A549 (cell line): ENCODE measurements at regions not wholly inside any gene's neighbourhood (a gene's known extent, or its start where the extent isn't known, plus 50 kb on each side); places are given as distances from the start of the nearest gene placed in this dataset.

ENCODE experiments used
- CEBPB ChIP-seq, 2 experiments: fragments of >200 bp in 1 of 2; sonication (Bioruptor Twin) in 1 of 2; formaldehyde crosslinking in 1 of 2; IDR thresholded peaks; 2 replicates each; pipeline ENCODE4 v1.6.1; 2012 to 2016
- ESRRA ChIP-seq: fragments of 150-350 bp; IDR thresholded peaks from 2 replicates; pipeline ENCODE4 v1.6.1; 2014; ENCODE audit warnings: mild to moderate bottlenecking, low read length, borderline replicate concordance
- RFX5 ChIP-seq: fragments of 450-650 bp; IDR thresholded peaks from 2 replicates; pipeline ENCODE4 v1.7.1; 2014; ENCODE audit warnings: antibody characterized with exemption, mild to moderate bottlenecking, moderate library complexity
- TF ChIP-seq, protein P1 (sequence below): fragments of 450-650 bp; IDR thresholded peaks from 2 replicates; pipeline ENCODE4 v1.6.1; 2014; ENCODE audit warnings: antibody characterized with exemption
- TF ChIP-seq, protein P2 (sequence below): fragments of >200 bp; sonication (Bioruptor Twin); formaldehyde crosslinking; IDR thresholded peaks from 3 replicates; pipeline ENCODE4 v1.5.1; 2016
- TF ChIP-seq, protein P3 (sequence below): fragments of 200-600 bp; sonication (generic); IDR thresholded peaks from 2 replicates; pipeline ENCODE4 v1.6.1; 2016; ENCODE audit warnings: antibody characterized with exemption, mild to moderate bottlenecking, moderate library complexity
- TF ChIP-seq, protein P4 (sequence below): IDR thresholded peaks from 2 replicates; pipeline ENCODE4 v1.6.1; 2012

DNA sequence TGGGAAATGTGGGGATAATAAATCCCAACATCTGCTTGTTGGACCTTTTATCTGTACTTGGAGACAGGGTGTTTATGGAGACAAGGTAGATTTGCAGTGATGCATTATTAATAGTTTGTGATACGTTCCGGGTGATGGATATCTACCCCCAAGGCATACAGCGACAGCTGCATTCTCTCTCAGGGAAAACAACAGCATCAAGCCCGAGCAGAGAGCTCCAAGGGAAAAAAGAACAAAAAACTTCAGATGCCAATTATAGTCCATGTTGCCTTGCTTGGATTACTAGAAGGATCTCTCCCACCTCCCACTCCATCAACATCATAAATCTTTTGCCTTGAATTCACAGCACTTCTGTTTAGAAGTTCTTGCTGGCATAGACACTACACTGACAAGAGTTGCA lies 187.5 kb upstream of the CDH11 start:
- TF ChIP-seq, protein P1, sequence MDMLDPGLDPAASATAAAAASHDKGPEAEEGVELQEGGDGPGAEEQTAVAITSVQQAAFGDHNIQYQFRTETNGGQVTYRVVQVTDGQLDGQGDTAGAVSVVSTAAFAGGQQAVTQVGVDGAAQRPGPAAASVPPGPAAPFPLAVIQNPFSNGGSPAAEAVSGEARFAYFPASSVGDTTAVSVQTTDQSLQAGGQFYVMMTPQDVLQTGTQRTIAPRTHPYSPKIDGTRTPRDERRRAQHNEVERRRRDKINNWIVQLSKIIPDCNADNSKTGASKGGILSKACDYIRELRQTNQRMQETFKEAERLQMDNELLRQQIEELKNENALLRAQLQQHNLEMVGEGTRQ, result no peak
- TF ChIP-seq, protein P2, sequence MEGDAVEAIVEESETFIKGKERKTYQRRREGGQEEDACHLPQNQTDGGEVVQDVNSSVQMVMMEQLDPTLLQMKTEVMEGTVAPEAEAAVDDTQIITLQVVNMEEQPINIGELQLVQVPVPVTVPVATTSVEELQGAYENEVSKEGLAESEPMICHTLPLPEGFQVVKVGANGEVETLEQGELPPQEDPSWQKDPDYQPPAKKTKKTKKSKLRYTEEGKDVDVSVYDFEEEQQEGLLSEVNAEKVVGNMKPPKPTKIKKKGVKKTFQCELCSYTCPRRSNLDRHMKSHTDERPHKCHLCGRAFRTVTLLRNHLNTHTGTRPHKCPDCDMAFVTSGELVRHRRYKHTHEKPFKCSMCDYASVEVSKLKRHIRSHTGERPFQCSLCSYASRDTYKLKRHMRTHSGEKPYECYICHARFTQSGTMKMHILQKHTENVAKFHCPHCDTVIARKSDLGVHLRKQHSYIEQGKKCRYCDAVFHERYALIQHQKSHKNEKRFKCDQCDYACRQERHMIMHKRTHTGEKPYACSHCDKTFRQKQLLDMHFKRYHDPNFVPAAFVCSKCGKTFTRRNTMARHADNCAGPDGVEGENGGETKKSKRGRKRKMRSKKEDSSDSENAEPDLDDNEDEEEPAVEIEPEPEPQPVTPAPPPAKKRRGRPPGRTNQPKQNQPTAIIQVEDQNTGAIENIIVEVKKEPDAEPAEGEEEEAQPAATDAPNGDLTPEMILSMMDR, result no peak
- TF ChIP-seq, protein P3, sequence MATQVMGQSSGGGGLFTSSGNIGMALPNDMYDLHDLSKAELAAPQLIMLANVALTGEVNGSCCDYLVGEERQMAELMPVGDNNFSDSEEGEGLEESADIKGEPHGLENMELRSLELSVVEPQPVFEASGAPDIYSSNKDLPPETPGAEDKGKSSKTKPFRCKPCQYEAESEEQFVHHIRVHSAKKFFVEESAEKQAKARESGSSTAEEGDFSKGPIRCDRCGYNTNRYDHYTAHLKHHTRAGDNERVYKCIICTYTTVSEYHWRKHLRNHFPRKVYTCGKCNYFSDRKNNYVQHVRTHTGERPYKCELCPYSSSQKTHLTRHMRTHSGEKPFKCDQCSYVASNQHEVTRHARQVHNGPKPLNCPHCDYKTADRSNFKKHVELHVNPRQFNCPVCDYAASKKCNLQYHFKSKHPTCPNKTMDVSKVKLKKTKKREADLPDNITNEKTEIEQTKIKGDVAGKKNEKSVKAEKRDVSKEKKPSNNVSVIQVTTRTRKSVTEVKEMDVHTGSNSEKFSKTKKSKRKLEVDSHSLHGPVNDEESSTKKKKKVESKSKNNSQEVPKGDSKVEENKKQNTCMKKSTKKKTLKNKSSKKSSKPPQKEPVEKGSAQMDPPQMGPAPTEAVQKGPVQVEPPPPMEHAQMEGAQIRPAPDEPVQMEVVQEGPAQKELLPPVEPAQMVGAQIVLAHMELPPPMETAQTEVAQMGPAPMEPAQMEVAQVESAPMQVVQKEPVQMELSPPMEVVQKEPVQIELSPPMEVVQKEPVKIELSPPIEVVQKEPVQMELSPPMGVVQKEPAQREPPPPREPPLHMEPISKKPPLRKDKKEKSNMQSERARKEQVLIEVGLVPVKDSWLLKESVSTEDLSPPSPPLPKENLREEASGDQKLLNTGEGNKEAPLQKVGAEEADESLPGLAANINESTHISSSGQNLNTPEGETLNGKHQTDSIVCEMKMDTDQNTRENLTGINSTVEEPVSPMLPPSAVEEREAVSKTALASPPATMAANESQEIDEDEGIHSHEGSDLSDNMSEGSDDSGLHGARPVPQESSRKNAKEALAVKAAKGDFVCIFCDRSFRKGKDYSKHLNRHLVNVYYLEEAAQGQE, result no peak
- TF ChIP-seq, protein P4, sequence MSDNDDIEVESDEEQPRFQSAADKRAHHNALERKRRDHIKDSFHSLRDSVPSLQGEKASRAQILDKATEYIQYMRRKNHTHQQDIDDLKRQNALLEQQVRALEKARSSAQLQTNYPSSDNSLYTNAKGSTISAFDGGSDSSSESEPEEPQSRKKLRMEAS, result no peak
- TF ChIP-seq RFX5 (no peak), CEBPB (IDR thresholded peaks at IDR 0.05) (no peak), ESRRA (no peak)
